K562 (cell line): ENCODE measurements at regions not wholly inside any gene's neighbourhood (a gene's known extent, or its start where the extent isn't known, plus 50 kb on each side); places are given as distances from the start of the nearest gene placed in this dataset.

ENCODE experiments used
- ATAC-seq: fragments of 200-7000 bp; cut with Tn5 transposase; 3 replicates; pipeline ENCODE4 v1.9.1; 2020; ENCODE audit warnings: moderate library complexity
- BruUV-seq: library from RNA; stranded (reverse); fragments of 400-500 nt; replicated peaks from 2 replicates; lab custom pipeline; 2021; lab: Mats Ljungman, UMichigan
- CTCF ChIA-PET: fragments of 300-600 bp; formaldehyde crosslinking; extraction: SDS; loops from one replicate; lab custom pipeline; 2021; ENCODE audit warnings: low intra/inter-chr PET ratio; lab: Yijun Ruan, JAX
- POLR2A ChIA-PET: fragments of 300-600, 350-650 bp; sonication (Branson Sonifier 250); formaldehyde crosslinking; extraction: SDS; loops from one replicate; lab custom pipeline; 2021; ENCODE audit warnings: antibody characterized with exemption, inconsistent platforms; lab: Yijun Ruan, JAX
- DNase-seq, 4 experiments: peaks; one replicate each; pipeline versions ENCODE4 v3.0.0 to v3.0.0-alpha.2; 2011 to 2018; ENCODE audit warnings: low spot score in 3 of 4, mixed read lengths in 3 of 4; ENCODE audit errors: extremely low read depth in 1 of 4
- FAIRE-seq: peaks from 2 replicates; lab custom pipeline; 2011; peaks lifted over from hg19 to GRCh38; lab: Jason Lieb, UNC
- H2AFZ ChIP-seq: 2 replicates; pipeline ENCODE4 v1.6.0; 2011; ENCODE audit warnings: low read depth, low read length, control low read depth, inconsistent platforms
- H3K27ac ChIP-seq: fragments of 200-600 bp; 3 replicates; pipeline ENCODE4 v1.8.0; 2011; ENCODE audit warnings: low read depth, mild to moderate bottlenecking, control low read depth, inconsistent platforms, low read length, moderate library complexity, mixed read lengths; ENCODE audit errors: extremely low read depth
- H3K27me3 ChIP-seq, 2 experiments: fragments of 300-600 bp in 1 of 2; 2 replicates in 1 of 2; 3 replicates in 1 of 2; pipeline versions ENCODE4 v1.6.0 to v1.8.0; 2011; ENCODE audit warnings: inconsistent platforms in 2 of 2, low read length in 2 of 2, mild to moderate bottlenecking in 1 of 2, mixed read lengths in 1 of 2, moderate library complexity in 1 of 2; ENCODE audit not compliant: control insufficient read depth in 2 of 2, insufficient read depth in 2 of 2
- H3K36me3 ChIP-seq: fragments of 300-600 bp; 3 replicates; pipeline ENCODE4 v1.8.0; 2011; ENCODE audit warnings: mild to moderate bottlenecking, low read length, inconsistent platforms; ENCODE audit not compliant: control insufficient read depth, insufficient read depth
- H3K4me1 ChIP-seq, 2 experiments: fragments of 200-600 bp in 1 of 2; replicated peaks in 1 of 2; 2 replicates in 1 of 2; 3 replicates in 1 of 2; pipeline versions ENCODE4 v1.5.1 to v1.8.0; 2011; ENCODE audit warnings: inconsistent platforms in 2 of 2, low read length in 2 of 2, mild to moderate bottlenecking in 1 of 2, mixed read lengths in 1 of 2, moderate library complexity in 1 of 2; ENCODE audit not compliant: control insufficient read depth in 2 of 2, insufficient read depth in 2 of 2
- H3K4me2 ChIP-seq: 2 replicates; pipeline ENCODE4 v1.6.1; 2011; ENCODE audit warnings: low read length, control low read depth, inconsistent platforms, mixed read lengths; ENCODE audit not compliant: insufficient read depth
- H3K4me3 ChIP-seq: fragments of 200-600 bp; sonication (generic), shearing (Covaris generic); 2 replicates; pipeline ENCODE4 v1.5.1; 2016; ENCODE audit warnings: control low read depth, inconsistent platforms
- H3K79me2 ChIP-seq: fragments of 200-600 bp; 3 replicates; pipeline ENCODE4 v1.8.0; 2011; ENCODE audit warnings: low read length, inconsistent platforms; ENCODE audit not compliant: control insufficient read depth, insufficient read depth
- H3K9ac ChIP-seq, 2 experiments: 2 replicates each; pipeline versions ENCODE4 v1.6.0 to v1.6.1; 2011; ENCODE audit warnings: low read depth in 2 of 2, low read length in 2 of 2, control low read depth in 1 of 2, inconsistent platforms in 1 of 2, mild to moderate bottlenecking in 1 of 2, mixed read lengths in 1 of 2; ENCODE audit not compliant: insufficient read depth in 1 of 2
- H3K9me1 ChIP-seq: one replicate; pipeline ENCODE4 v1.6.0; 2011; ENCODE audit warnings: inconsistent platforms, mild to moderate bottlenecking, low read length, moderate library complexity; ENCODE audit not compliant: control insufficient read depth, insufficient read depth
- H3K9me3 ChIP-seq: replicated peaks from 2 replicates; pipeline ENCODE4 v1.5.1; 2011; ENCODE audit warnings: low read depth, low read length, inconsistent platforms; ENCODE audit not compliant: control insufficient read depth, insufficient read depth
- H4K20me1 ChIP-seq: replicated peaks from 2 replicates; pipeline ENCODE4 v1.6.1; 2011; ENCODE audit warnings: low read length, inconsistent platforms, mixed read lengths; ENCODE audit not compliant: control insufficient read depth, insufficient read depth
- ATF7 ChIP-seq: fragments of 450-650 bp; IDR thresholded peaks from 2 replicates; pipeline ENCODE4 v1.7.1; 2014; ENCODE audit warnings: mild to moderate bottlenecking, moderate library complexity
- BRD4 ChIP-seq: fragments of 200-600 bp; sonication (generic); IDR thresholded peaks from 2 replicates; pipeline ENCODE4 v1.6.1; 2017; ENCODE audit warnings: inconsistent platforms
- CBFA2T2 ChIP-seq: fragments of 450-650 bp; conservative IDR thresholded peaks from 2 replicates; pipeline ENCODE4 v1.6.1; 2017; ENCODE audit warnings: mild to moderate bottlenecking
- CEBPG ChIP-seq, 3 experiments: fragments of 200-800 bp in 1 of 3; sonication (Bioruptor generic) in 1 of 3; sonication (generic) in 1 of 3; formaldehyde crosslinking in 1 of 3; IDR thresholded peaks in 2 of 3; conservative IDR thresholded peaks in 1 of 3; 2 replicates each; pipeline versions ENCODE4 v1.6.1 to v1.8.0; 2016 to 2022; ENCODE audit warnings: missing compliant biosample characterization in 2 of 3, missing genetic modification characterization in 2 of 3, mild to moderate bottlenecking in 1 of 3, missing genetic modification reagents in 1 of 3
- FOXJ2 ChIP-seq: fragments of 200-800 bp; sonication (Bioruptor generic); IDR thresholded peaks from 2 replicates; pipeline ENCODE4 v1.6.1; 2016; ENCODE audit warnings: missing genetic modification characterization, missing compliant biosample characterization
- GABPA ChIP-seq: fragments of 200-800 bp; sonication (Bioruptor generic); conservative IDR thresholded peaks from 2 replicates; pipeline ENCODE4 v1.6.1; 2016; ENCODE audit warnings: low read depth, missing genetic modification characterization, missing compliant biosample characterization
- HDAC3 ChIP-seq: fragments of 450-650 bp; IDR thresholded peaks from 2 replicates; pipeline ENCODE4 v1.6.1; 2018; ENCODE audit warnings: borderline replicate concordance, mild to moderate bottlenecking, moderate library complexity; ENCODE audit not compliant: partially characterized antibody
- KAT2B ChIP-seq: IDR thresholded peaks from one replicate; pipeline ENCODE4 v1.6.1; 2012; ENCODE audit warnings: low read depth, mild to moderate bottlenecking, control low read depth, inconsistent platforms, low read length, moderate library complexity
- KAT7 ChIP-seq: sonication (generic); formaldehyde crosslinking; IDR thresholded peaks from 2 replicates; pipeline ENCODE4 v1.8.0; 2022; ENCODE audit warnings: missing genetic modification reagents, mild to moderate bottlenecking, borderline replicate concordance
- MEF2A ChIP-seq: IDR thresholded peaks from 2 replicates; pipeline ENCODE4 v1.6.1; 2011; ENCODE audit warnings: low read depth, mild to moderate bottlenecking, low read length, moderate library complexity; ENCODE audit not compliant: control insufficient read depth
- NFE2 ChIP-seq: IDR thresholded peaks from 2 replicates; pipeline ENCODE4 v1.6.1; 2014; ENCODE audit warnings: antibody characterized with exemption, low read depth
- RBBP5 ChIP-seq: fragments of 200-600 bp; sonication (generic); IDR thresholded peaks from 2 replicates; pipeline ENCODE4 v1.6.1; 2012; ENCODE audit warnings: borderline replicate concordance, mild to moderate bottlenecking, low read length, control low read depth, inconsistent platforms; ENCODE audit not compliant: insufficient read depth, poor library complexity, severe bottlenecking
- TEAD4 ChIP-seq, 2 experiments: sonication (generic) in 1 of 2; formaldehyde crosslinking in 1 of 2; IDR thresholded peaks; 2 replicates each; pipeline versions ENCODE4 v1.6.1 to v1.8.0; 2012 to 2022; ENCODE audit warnings: borderline replicate concordance in 1 of 2, inconsistent platforms in 1 of 2, low read length in 1 of 2, mild to moderate bottlenecking in 1 of 2, missing genetic modification reagents in 1 of 2
- THAP12 ChIP-seq: fragments of 250-450 bp; sonication (Bioruptor Pico); IDR thresholded peaks from 2 replicates; pipeline ENCODE4 v1.9.0; 2021; ENCODE audit warnings: mild to moderate bottlenecking, inconsistent platforms
- USF2 ChIP-seq: sonication (generic); formaldehyde crosslinking; IDR thresholded peaks from 2 replicates; pipeline ENCODE4 v1.5.0; 2020; ENCODE audit warnings: missing genetic modification reagents
- ZNF197 ChIP-seq: fragments of 200-800 bp; sonication (Bioruptor generic); IDR thresholded peaks from 2 replicates; pipeline ENCODE4 v1.6.1; 2016; ENCODE audit warnings: low read depth, missing genetic modification characterization, missing compliant biosample characterization
- ZNF212 ChIP-seq: fragments of 450-650 bp; formaldehyde crosslinking; IDR thresholded peaks from 2 replicates; pipeline ENCODE4 v1.4.0; 2020; ENCODE audit warnings: mild to moderate bottlenecking
- ZNF586 ChIP-seq: fragments of 450-650 bp; formaldehyde crosslinking; conservative IDR thresholded peaks from 2 replicates; pipeline ENCODE4 v1.4.0; 2020; ENCODE audit warnings: mild to moderate bottlenecking, moderate library complexity
- WGBS: fragments of 100-300 bp; shearing (Covaris generic); methylation state at CpG from one replicate; pipeline ENCODE4 v1.1.6; 2016; ENCODE audit warnings: low coverage, mixed read lengths; ENCODE audit not compliant: insufficient coverage; ENCODE audit errors: missing lambda C conversion rate; 5-methylcytosine and 5-hydroxymethylcytosine counted together
- in situ Hi-C: fragments of 300-500 bp; cut with MboI; formaldehyde crosslinking; loops from 4 replicates; pipeline ENCODE4 v1.15.0; 2018; ENCODE audit warnings: inconsistent platforms, mixed read lengths
- intact Hi-C: fragments of 100-400 bp; cut with micrococcal nuclease; formaldehyde crosslinking; loops from 2 replicates; pipeline ENCODE4 v1.14.2; 2022

GRCh38 chr5:104001136-104001535, 438.5 kb upstream of the NUDT12 start:
- no peak for ATAC-seq
- no peak for FAIRE-seq
- no peaks in the 10 kb centered on the region for H4K20me1 ChIP-seq
- no peaks in the 10 kb centered on the region for H3K4me1 ChIP-seq
- H3K9me1 ChIP-seq = no peaks in the 10 kb centered on the region
- no peak overlapping the region for H3K27ac ChIP-seq
- no peak overlapping the region for H3K9ac ChIP-seq
- H3K79me2 ChIP-seq = no peaks in the 10 kb centered on the region
- H3K4me3 ChIP-seq = no peak overlapping the region
- CTCF ChIA-PET = no interaction called here
- no peaks in the 10 kb centered on the region for H3K9me3 ChIP-seq
- BruUV-seq = no TSS peak
- in situ Hi-C loops (no loop called here), intact Hi-C loops (no loop called here)
- no peak for DNase-seq
- H3K4me2 ChIP-seq = no peak overlapping the region
- H3K27me3 ChIP-seq = no peaks in the 10 kb centered on the region
- TF ChIP-seq ZNF586 = no peak
- no peak for TF ChIP-seq GABPA (tag)
- no peak for TF ChIP-seq CBFA2T2
- TF ChIP-seq KAT2B = no peak
- no peak for TF ChIP-seq ZNF212 (CRISPR knock-in tag)
- TF ChIP-seq RBBP5 = no peak
- no peak for TF ChIP-seq BRD4
- no peak for TF ChIP-seq USF2 (CRISPR knock-in tag)
- no peak for TF ChIP-seq MEF2A
- TF ChIP-seq CEBPG (CRISPR knock-in tag; IDR thresholded peaks at IDR 0.05) = no peak
- TF ChIP-seq CEBPG (tag; conservative IDR thresholded peaks at IDR 0.05 in 1 of 2, IDR thresholded peaks at IDR 0.05 in 1 of 2) = no peak
- TF ChIP-seq THAP12 (CRISPR knock-in tag) = no peak
- TF ChIP-seq HDAC3 = no peak
- TF ChIP-seq ATF7 = no peak
- TF ChIP-seq FOXJ2 (tag) = no peak
- TF ChIP-seq NFE2 = no peak
- no peak for TF ChIP-seq ZNF197 (CRISPR knock-in tag)
- no peak for TF ChIP-seq KAT7 (CRISPR knock-in tag)
- no peak for TF ChIP-seq TEAD4 (IDR thresholded peaks at IDR 0.05; ENCODE audit: low read length)
- no peak for TF ChIP-seq TEAD4 (CRISPR knock-in tag; IDR thresholded peaks at IDR 0.05; ENCODE audit: borderline replicate concordance)
- TF ChIP-seq, all 486 proteins: peak for 0
- no peak overlapping the region for H2AFZ ChIP-seq
- POLR2A ChIA-PET = no interaction called here
- no peaks in the 10 kb centered on the region for H3K36me3 ChIP-seq
- WGBS = 0% methylated on average over 2 of the region's 2 CpGs
